A549 (cell line): ENCODE measurements at regions not wholly inside any gene's neighbourhood (a gene's known extent, or its start where the extent isn't known, plus 50 kb on each side); places are given as distances from the start of the nearest gene placed in this dataset.

Source experiments
- ATAC-seq, 2 experiments: fragments of 200-7000 bp in 1 of 2; fragments of >200 bp in 1 of 2; cut with Nextera tagmentation in 1 of 2; cut with Tn5 transposase in 1 of 2; 3 replicates each; pipeline versions ENCODE4 v1.8.0 to v1.9.1; 2018 to 2020; ENCODE audit warnings: mild to moderate bottlenecking in 1 of 2, moderate library complexity in 1 of 2
- CTCF ChIA-PET: fragments of 300-600 bp; sonication (Branson Sonifier 250); formaldehyde crosslinking; extraction: SDS; loops from one replicate; lab custom pipeline; 2021; ENCODE audit warnings: antibody characterized with exemption, inconsistent platforms; lab: Yijun Ruan, JAX
- POLR2A ChIA-PET: fragments of 350-600 bp; formaldehyde crosslinking; extraction: SDS; loops from one replicate; lab custom pipeline; 2021; ENCODE audit warnings: antibody characterized with exemption, inconsistent platforms; lab: Yijun Ruan, JAX
- DNase-seq, 2 experiments: peaks; one replicate each; pipeline versions ENCODE4 v3.0.0 to v3.0.0-alpha.2; 2011 to 2016; ENCODE audit warnings: low read depth in 1 of 2, low spot score in 1 of 2
- FAIRE-seq: peaks from 2 replicates; lab custom pipeline; 2011; peaks lifted over from hg19 to GRCh38; lab: Jason Lieb, UNC
- H3K27ac ChIP-seq, 2 experiments: fragments of >200 bp; sonication (Bioruptor Twin); formaldehyde crosslinking; 3 replicates each; pipeline ENCODE4 v1.5.1; 2016 to 2017
- H3K4me1 ChIP-seq: fragments of >200 bp; sonication (Bioruptor Twin); formaldehyde crosslinking; 3 replicates; pipeline ENCODE4 v1.6.1; 2016
- H3K4me2 ChIP-seq: fragments of >200 bp; sonication (Bioruptor Twin); formaldehyde crosslinking; 3 replicates; pipeline ENCODE4 v1.6.1; 2016
- H3K4me3 ChIP-seq: fragments of >200 bp; sonication (Bioruptor Twin); formaldehyde crosslinking; 3 replicates; pipeline ENCODE4 v1.5.1; 2016
- H3K9me3 ChIP-seq: fragments of >200 bp; sonication (Bioruptor Twin); formaldehyde crosslinking; 3 replicates; pipeline ENCODE4 v1.6.1; 2016
- CBX2 ChIP-seq: fragments of 200-600 bp; sonication (generic); IDR thresholded peaks from 2 replicates; pipeline ENCODE4 v1.6.1; 2016; ENCODE audit warnings: low read depth, mild to moderate bottlenecking, borderline replicate concordance
- E2F6 ChIP-seq: IDR thresholded peaks from 2 replicates; pipeline ENCODE4 v1.6.1; 2012; ENCODE audit warnings: low read depth, borderline replicate concordance
- EP300 ChIP-seq, 2 experiments: fragments of >200 bp; sonication (Bioruptor Twin); formaldehyde crosslinking; IDR thresholded peaks; 2 replicates in 1 of 2; 3 replicates in 1 of 2; pipeline ENCODE4 v1.6.1; 2016 to 2017
- ESRRA ChIP-seq: fragments of 150-350 bp; IDR thresholded peaks from 2 replicates; pipeline ENCODE4 v1.6.1; 2014; ENCODE audit warnings: mild to moderate bottlenecking, low read length, borderline replicate concordance
- GATA3 ChIP-seq: IDR thresholded peaks from 2 replicates; pipeline ENCODE4 v1.6.1; 2012; ENCODE audit warnings: borderline replicate concordance
- HES2 ChIP-seq: fragments of >200 bp; sonication (Bioruptor Twin); formaldehyde crosslinking; IDR thresholded peaks from 2 replicates; pipeline ENCODE4 v1.6.1; 2016
- JUN ChIP-seq, 2 experiments: fragments of >200 bp; sonication (Bioruptor Twin); formaldehyde crosslinking; IDR thresholded peaks; 2 replicates in 1 of 2; 3 replicates in 1 of 2; pipeline ENCODE4 v1.6.1; 2016 to 2017
- KDM1A ChIP-seq: fragments of 200-600 bp; sonication (generic); IDR thresholded peaks from 2 replicates; pipeline ENCODE4 v1.6.1; 2016; ENCODE audit warnings: low read depth, mild to moderate bottlenecking
- KDM5A ChIP-seq: fragments of 200-600 bp; sonication (generic); IDR thresholded peaks from 2 replicates; pipeline ENCODE4 v1.6.1; 2016; ENCODE audit warnings: antibody characterized with exemption, mild to moderate bottlenecking
- MAFK ChIP-seq: fragments of 450-650 bp; IDR thresholded peaks from 2 replicates; pipeline ENCODE4 v1.6.1; 2014; ENCODE audit not compliant: partially characterized antibody
- NPAS2 ChIP-seq: fragments of 250-450 bp; sonication (Bioruptor Pico); IDR thresholded peaks from 2 replicates; pipeline ENCODE4 v1.8.0; 2022; ENCODE audit warnings: mild to moderate bottlenecking, moderate library complexity, borderline replicate concordance
- NR3C1 ChIP-seq: fragments of >200 bp; sonication (Bioruptor Twin); formaldehyde crosslinking; IDR thresholded peaks from 3 replicates; pipeline ENCODE4 v1.6.1; 2017
- PBX3 ChIP-seq: IDR thresholded peaks from 2 replicates; pipeline ENCODE4 v1.6.1; 2012
- RCOR1 ChIP-seq: fragments of 150-350 bp; IDR thresholded peaks from 2 replicates; pipeline ENCODE4 v1.6.1; 2014; ENCODE audit warnings: antibody characterized with exemption, low read length, low read depth
- RFX5 ChIP-seq: fragments of 450-650 bp; IDR thresholded peaks from 2 replicates; pipeline ENCODE4 v1.7.1; 2014; ENCODE audit warnings: antibody characterized with exemption, mild to moderate bottlenecking, moderate library complexity
- RNF2 ChIP-seq: fragments of 200-600 bp; sonication (generic); IDR thresholded peaks from 2 replicates; pipeline ENCODE4 v1.6.1; 2016; ENCODE audit warnings: low read depth, mild to moderate bottlenecking, antibody characterized with exemption, moderate library complexity, borderline replicate concordance
- ZFP36 ChIP-seq: fragments of 450-650 bp; IDR thresholded peaks from 2 replicates; pipeline ENCODE4 v1.6.1; 2014; ENCODE audit warnings: borderline replicate concordance; ENCODE audit not compliant: partially characterized antibody
- ZNF302 ChIP-seq: fragments of 250-450 bp; sonication (Bioruptor Pico); IDR thresholded peaks from 2 replicates; pipeline ENCODE4 v1.9.0; 2021; ENCODE audit warnings: inconsistent platforms, mild to moderate bottlenecking, moderate library complexity
- WGBS: methylation state at CpG from one replicate; pipeline ENCODE4 v1.1.6; 2017; ENCODE audit errors: missing lambda C conversion rate; 5-methylcytosine and 5-hydroxymethylcytosine counted together

- ATAC-seq = no peak
- H3K9me3 ChIP-seq = no peaks in the 10 kb centered on the region
- 46% methylated on average over 6 of the region's 6 CpGs for WGBS
- TF ChIP-seq GATA3 = no peak
- no peak for TF ChIP-seq NR3C1
- no peak for TF ChIP-seq HES2
- no peak for TF ChIP-seq PBX3
- no peak for TF ChIP-seq MAFK
- TF ChIP-seq ZFP36 = no peak
- TF ChIP-seq RNF2 = no peak
- TF ChIP-seq RCOR1 = no peak
- POLR2A ChIA-PET = no interaction called here
- CTCF ChIA-PET = no interaction called here
- H3K27ac ChIP-seq = no peak overlapping the region
- no peaks in the 10 kb centered on the region for H3K4me1 ChIP-seq
- H3K4me2 ChIP-seq = no peak overlapping the region
- DNase-seq = no peak
- no peak overlapping the region for H3K4me3 ChIP-seq
- no peak for FAIRE-seq
Measured at GRCh38 chr5:27353540-27353939, 315.2 kb upstream of the CDH9 start.

- ChIA-PET POLR2A (no interaction called here), CTCF (no interaction called here)
- ATAC-seq (no peak), FAIRE-seq (no peak), DNase-seq (no peak)
- Histone ChIP-seq H3K9me3 (no peaks in the 10 kb centered on the region; the same call in 2 of the 3 replicates), H3K4me2 (no peak overlapping the region), H3K4me3 (no peak overlapping the region), H3K27ac (no peak overlapping the region), H3K4me1 (0 out of 3 replicates have a peak, but pooled peaks cover 5% of the 10 kb centered on the region)
- TF ChIP-seq RFX5 (no peak), PBX3 (no peak), NPAS2 (no peak), RCOR1 (no peak), ZNF302 (no peak), KDM1A (no peak), EP300 (IDR thresholded peaks at IDR 0.05) (no peak)
Measured at GRCh38 chr5:27341342-27341741, 303.0 kb upstream of the CDH9 start.

GRCh38 chr5:27336817-27337216 is 298.4 kb upstream of the CDH9 start:
- CTCF ChIA-PET = no interaction called here
- H3K4me3 ChIP-seq = no peak overlapping the region
- POLR2A ChIA-PET = no interaction called here
- 9% methylated on average over 1 of the region's 1 CpG for WGBS
- ATAC-seq (no peak), FAIRE-seq (no peak), DNase-seq (no peak)
- no peaks in the 10 kb centered on the region; the same call in 2 of the 3 replicates for H3K9me3 ChIP-seq
- H3K4me1 ChIP-seq = no peaks in the 10 kb centered on the region
- TF ChIP-seq ESRRA (no peak), MAFK (no peak), EP300 (IDR thresholded peaks at IDR 0.05) (no peak), CBX2 (no peak), JUN (IDR thresholded peaks at IDR 0.05) (no peak), E2F6 (no peak), HES2 (no peak), KDM5A (no peak), RCOR1 (no peak)
- H3K4me2 ChIP-seq = no peak overlapping the region
- H3K27ac ChIP-seq = no peak overlapping the region
